GM12878 (cell line): ENCODE measurements at regions not wholly inside any gene's neighbourhood (a gene's known extent, or its start where the extent isn't known, plus 50 kb on each side); places are given as distances from the start of the nearest gene placed in this dataset.

ENCODE experiments used
- ATAC-seq: fragments of 200-7000 bp; cut with Tn5 transposase; 3 replicates; pipeline ENCODE4 v1.9.1; 2020; ENCODE audit warnings: mild to moderate bottlenecking, moderate library complexity
- BruUV-seq: library from RNA; stranded (reverse); fragments of 400-500 nt; replicated peaks from 2 replicates; lab custom pipeline; 2021; lab: Mats Ljungman, UMichigan
- CTCF ChIA-PET: fragments of 300-600 bp; sonication (Branson Sonifier 250); formaldehyde crosslinking; extraction: SDS; loops from one replicate; lab custom pipeline; 2021; ENCODE audit warnings: inconsistent platforms; lab: Yijun Ruan, JAX
- POLR2A ChIA-PET: fragments of 350-600 bp; formaldehyde crosslinking; extraction: SDS; loops from one replicate; lab custom pipeline; 2021; ENCODE audit warnings: inconsistent platforms; lab: Charles Lee
- RAD21 ChIA-PET: fragments of 300-600 bp; sonication (Branson Sonifier 250); formaldehyde crosslinking; loops from one replicate; lab custom pipeline; 2023; ENCODE audit warnings: antibody characterized with exemption; ENCODE audit not compliant: unreplicated experiment; lab: Charles Lee
- SMC1A ChIA-PET: fragments of 300-600 bp; sonication (Branson Sonifier 250); formaldehyde crosslinking; loops from one replicate; lab custom pipeline; 2023; ENCODE audit not compliant: unreplicated experiment, uncharacterized antibody; lab: Charles Lee
- DNase-seq: peaks from one replicate; pipeline ENCODE4 v3.0.0-alpha.2; 2011; ENCODE audit warnings: low read depth, low spot score
- FAIRE-seq: peaks from 3 replicates; lab custom pipeline; 2011; peaks lifted over from hg19 to GRCh38; lab: Jason Lieb, UNC
- H2AFZ ChIP-seq: 2 replicates; pipeline ENCODE4 v1.6.0; 2011; ENCODE audit warnings: low read depth, low read length, control low read depth; ENCODE audit not compliant: control insufficient read depth
- H3K27ac ChIP-seq: 2 replicates; pipeline ENCODE4 v1.5.1; 2011; ENCODE audit warnings: control low read depth; ENCODE audit not compliant: control insufficient read depth, insufficient read depth
- H3K27me3 ChIP-seq, 2 experiments: replicated peaks in 1 of 2; 2 replicates each; pipeline versions ENCODE4 v1.6.0 to v1.6.1; 2011; ENCODE audit warnings: low read length in 1 of 2; ENCODE audit not compliant: control insufficient read depth in 2 of 2, insufficient read depth in 2 of 2
- H3K36me3 ChIP-seq, 2 experiments: 2 replicates each; pipeline ENCODE4 v1.5.1; 2011; ENCODE audit warnings: low read length in 1 of 2; ENCODE audit not compliant: control insufficient read depth in 2 of 2, insufficient read depth in 2 of 2
- H3K4me1 ChIP-seq: 2 replicates; pipeline ENCODE4 v1.6.1; 2011; ENCODE audit warnings: mild to moderate bottlenecking, low read length, moderate library complexity, mixed read lengths; ENCODE audit not compliant: control insufficient read depth, insufficient read depth
- H3K4me2 ChIP-seq: 2 replicates; pipeline ENCODE4 v1.6.0; 2011; ENCODE audit warnings: control low read depth; ENCODE audit not compliant: control insufficient read depth, insufficient read depth
- H3K4me3 ChIP-seq: fragments of 200-600 bp; sonication (generic); 2 replicates; pipeline ENCODE4 v1.5.1; 2016
- H3K79me2 ChIP-seq: 2 replicates; pipeline ENCODE4 v1.6.0; 2011; ENCODE audit warnings: low read length; ENCODE audit not compliant: control insufficient read depth, insufficient read depth
- H3K9ac ChIP-seq: 2 replicates; pipeline ENCODE4 v1.8.0; 2011; ENCODE audit warnings: low read length, control low read depth, mixed read lengths; ENCODE audit not compliant: control insufficient read depth, insufficient read depth
- H3K9me3 ChIP-seq: replicated peaks from 3 replicates; pipeline ENCODE4 v1.5.1; 2011; ENCODE audit warnings: mild to moderate bottlenecking, low read length; ENCODE audit not compliant: control insufficient read depth, insufficient read depth
- H4K20me1 ChIP-seq: 2 replicates; pipeline ENCODE4 v1.6.0; 2011; ENCODE audit not compliant: control insufficient read depth, insufficient read depth
- CREM ChIP-seq: IDR thresholded peaks from 2 replicates; pipeline ENCODE4 v1.6.1; 2014; ENCODE audit warnings: antibody characterized with exemption, low read depth
- HCFC1 ChIP-seq: fragments of 150-350 bp; IDR thresholded peaks from 2 replicates; pipeline ENCODE4 v1.6.1; 2014; ENCODE audit warnings: low read length
- HDAC6 ChIP-seq: fragments of 200-600 bp; sonication (generic); IDR thresholded peaks from one replicate; pipeline ENCODE4 v1.8.0; 2017; ENCODE audit warnings: antibody characterized with exemption; ENCODE audit not compliant: unreplicated experiment
- HDGF ChIP-seq: fragments of 450-650 bp; IDR thresholded peaks from 2 replicates; pipeline ENCODE4 v1.6.1; 2016; ENCODE audit warnings: antibody characterized with exemption
- MYB ChIP-seq: fragments of 150-350 bp; IDR thresholded peaks from 2 replicates; pipeline ENCODE4 v1.6.1; 2014; ENCODE audit warnings: mild to moderate bottlenecking, low read depth, low read length, borderline replicate concordance
- NRF1 ChIP-seq: conservative IDR thresholded peaks from 2 replicates; pipeline ENCODE4 v1.6.1; 2011; ENCODE audit warnings: mild to moderate bottlenecking, low read depth, low read length, improper control_type of control experiment
- PAX8 ChIP-seq: fragments of 450-650 bp; IDR thresholded peaks from 2 replicates; pipeline ENCODE4 v1.6.1; 2017; ENCODE audit warnings: mild to moderate bottlenecking, moderate library complexity
- SIN3A ChIP-seq: IDR thresholded peaks from 2 replicates; pipeline ENCODE4 v1.6.1; 2012; ENCODE audit warnings: low read depth, low read length, improper control_type of control experiment
- TCF7 ChIP-seq: IDR thresholded peaks from 2 replicates; pipeline ENCODE4 v1.6.1; 2014; ENCODE audit warnings: antibody characterized with exemption, borderline replicate concordance
- WGBS: methylation state at CpG from one replicate; pipeline ENCODE4 v1.1.6; 2016; ENCODE audit warnings: low lambda C conversion rate; ENCODE audit not compliant: insufficient replicate concordance, insufficient coverage; ENCODE audit errors: missing lambda C conversion rate; 5-methylcytosine and 5-hydroxymethylcytosine counted together
- in situ Hi-C: fragments of 300-500 bp; cut with MboI; formaldehyde crosslinking; loops from 9 replicates; pipeline ENCODE4 v1.14.3; 2018; ENCODE audit warnings: mixed read lengths
- intact Hi-C: fragments of 100-400 bp; cut with micrococcal nuclease; formaldehyde crosslinking; loops from one replicate; pipeline ENCODE4 v1.14.2; 2022; ENCODE audit not compliant: unreplicated experiment
- TF ChIP-seq, protein P1 (sequence below): fragments of 450-650 bp; IDR thresholded peaks from 2 replicates; pipeline ENCODE4 v1.6.1; 2017; ENCODE audit warnings: antibody characterized with exemption, mild to moderate bottlenecking, moderate library complexity
- TF ChIP-seq, protein P2 (sequence below): fragments of 450-650 bp; formaldehyde crosslinking; IDR thresholded peaks from 2 replicates; pipeline ENCODE4 v1.4.0; 2020; ENCODE audit warnings: mild to moderate bottlenecking, moderate library complexity
- TF ChIP-seq, protein P3 (sequence below): fragments of 450-650 bp; IDR thresholded peaks from 2 replicates; pipeline ENCODE4 v1.6.1; 2018; ENCODE audit warnings: mild to moderate bottlenecking, low read depth, moderate library complexity; ENCODE audit not compliant: partially characterized antibody

DNA sequence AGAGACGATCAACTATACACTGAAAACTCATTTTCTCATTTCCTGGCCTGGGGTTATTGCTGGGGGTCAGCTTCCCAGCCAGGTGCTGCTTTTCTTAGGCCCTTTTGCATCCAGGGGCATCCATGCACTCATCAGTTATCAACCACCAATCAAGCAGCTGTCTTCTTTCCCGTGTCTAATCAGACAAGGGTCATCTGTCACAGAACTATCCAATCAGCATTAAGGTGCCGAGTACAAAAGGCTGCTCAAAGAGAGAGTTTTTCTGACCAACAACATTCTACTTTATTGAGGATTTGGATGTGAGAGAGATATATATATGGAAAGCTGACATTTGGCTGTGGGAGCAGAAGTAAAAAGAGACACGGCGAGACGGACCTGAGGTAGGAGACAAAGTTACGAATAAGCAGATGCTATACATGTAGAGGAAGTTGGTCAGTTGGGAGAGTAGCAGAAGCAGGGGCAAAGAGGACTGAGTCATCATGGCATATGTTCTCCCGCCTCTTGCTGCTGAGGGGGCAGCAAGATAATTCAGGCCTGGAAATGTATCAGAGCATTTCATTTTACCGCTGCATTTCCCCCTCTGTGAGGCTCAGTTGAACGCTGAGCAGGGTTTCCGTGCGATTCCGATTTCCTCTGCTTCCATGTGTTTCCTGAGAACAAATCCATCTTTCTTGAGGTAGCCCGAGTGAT, 129.3 kb downstream of the NUP35 start:
- H3K27me3 ChIP-seq = no peaks in the 10 kb centered on the region
- H3K4me1 ChIP-seq = no peaks in the 10 kb centered on the region
- no peaks in the 10 kb centered on the region for H3K36me3 ChIP-seq
- in situ Hi-C loops (no loop called here), intact Hi-C loops (no loop called here)
- ChIA-PET RAD21 (no interaction called here), CTCF (no interaction called here), SMC1A (no interaction called here), POLR2A (interaction anchor here (0.5 kb wide), 1 partner anchor 730 kb away, joined by 3 read pairs; no protein-coding TSS in a partner anchor)
- no peaks in the 10 kb centered on the region for H4K20me1 ChIP-seq
- H3K9me3 ChIP-seq = no peaks in the 10 kb centered on the region
- H3K27ac ChIP-seq = no peak overlapping the region
- H3K79me2 ChIP-seq = no peaks in the 10 kb centered on the region
- TF ChIP-seq, protein P1, sequence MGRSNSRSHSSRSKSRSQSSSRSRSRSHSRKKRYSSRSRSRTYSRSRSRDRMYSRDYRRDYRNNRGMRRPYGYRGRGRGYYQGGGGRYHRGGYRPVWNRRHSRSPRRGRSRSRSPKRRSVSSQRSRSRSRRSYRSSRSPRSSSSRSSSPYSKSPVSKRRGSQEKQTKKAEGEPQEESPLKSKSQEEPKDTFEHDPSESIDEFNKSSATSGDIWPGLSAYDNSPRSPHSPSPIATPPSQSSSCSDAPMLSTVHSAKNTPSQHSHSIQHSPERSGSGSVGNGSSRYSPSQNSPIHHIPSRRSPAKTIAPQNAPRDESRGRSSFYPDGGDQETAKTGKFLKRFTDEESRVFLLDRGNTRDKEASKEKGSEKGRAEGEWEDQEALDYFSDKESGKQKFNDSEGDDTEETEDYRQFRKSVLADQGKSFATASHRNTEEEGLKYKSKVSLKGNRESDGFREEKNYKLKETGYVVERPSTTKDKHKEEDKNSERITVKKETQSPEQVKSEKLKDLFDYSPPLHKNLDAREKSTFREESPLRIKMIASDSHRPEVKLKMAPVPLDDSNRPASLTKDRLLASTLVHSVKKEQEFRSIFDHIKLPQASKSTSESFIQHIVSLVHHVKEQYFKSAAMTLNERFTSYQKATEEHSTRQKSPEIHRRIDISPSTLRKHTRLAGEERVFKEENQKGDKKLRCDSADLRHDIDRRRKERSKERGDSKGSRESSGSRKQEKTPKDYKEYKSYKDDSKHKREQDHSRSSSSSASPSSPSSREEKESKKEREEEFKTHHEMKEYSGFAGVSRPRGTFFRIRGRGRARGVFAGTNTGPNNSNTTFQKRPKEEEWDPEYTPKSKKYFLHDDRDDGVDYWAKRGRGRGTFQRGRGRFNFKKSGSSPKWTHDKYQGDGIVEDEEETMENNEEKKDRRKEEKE = no peak
- TF ChIP-seq TCF7 (no peak), HDGF (no peak), SIN3A (no peak), PAX8 (no peak), HCFC1 (no peak), CREM (no peak), NRF1 (no peak), MYB (no peak), HDAC6 (no peak)
- TF ChIP-seq, protein P2, sequence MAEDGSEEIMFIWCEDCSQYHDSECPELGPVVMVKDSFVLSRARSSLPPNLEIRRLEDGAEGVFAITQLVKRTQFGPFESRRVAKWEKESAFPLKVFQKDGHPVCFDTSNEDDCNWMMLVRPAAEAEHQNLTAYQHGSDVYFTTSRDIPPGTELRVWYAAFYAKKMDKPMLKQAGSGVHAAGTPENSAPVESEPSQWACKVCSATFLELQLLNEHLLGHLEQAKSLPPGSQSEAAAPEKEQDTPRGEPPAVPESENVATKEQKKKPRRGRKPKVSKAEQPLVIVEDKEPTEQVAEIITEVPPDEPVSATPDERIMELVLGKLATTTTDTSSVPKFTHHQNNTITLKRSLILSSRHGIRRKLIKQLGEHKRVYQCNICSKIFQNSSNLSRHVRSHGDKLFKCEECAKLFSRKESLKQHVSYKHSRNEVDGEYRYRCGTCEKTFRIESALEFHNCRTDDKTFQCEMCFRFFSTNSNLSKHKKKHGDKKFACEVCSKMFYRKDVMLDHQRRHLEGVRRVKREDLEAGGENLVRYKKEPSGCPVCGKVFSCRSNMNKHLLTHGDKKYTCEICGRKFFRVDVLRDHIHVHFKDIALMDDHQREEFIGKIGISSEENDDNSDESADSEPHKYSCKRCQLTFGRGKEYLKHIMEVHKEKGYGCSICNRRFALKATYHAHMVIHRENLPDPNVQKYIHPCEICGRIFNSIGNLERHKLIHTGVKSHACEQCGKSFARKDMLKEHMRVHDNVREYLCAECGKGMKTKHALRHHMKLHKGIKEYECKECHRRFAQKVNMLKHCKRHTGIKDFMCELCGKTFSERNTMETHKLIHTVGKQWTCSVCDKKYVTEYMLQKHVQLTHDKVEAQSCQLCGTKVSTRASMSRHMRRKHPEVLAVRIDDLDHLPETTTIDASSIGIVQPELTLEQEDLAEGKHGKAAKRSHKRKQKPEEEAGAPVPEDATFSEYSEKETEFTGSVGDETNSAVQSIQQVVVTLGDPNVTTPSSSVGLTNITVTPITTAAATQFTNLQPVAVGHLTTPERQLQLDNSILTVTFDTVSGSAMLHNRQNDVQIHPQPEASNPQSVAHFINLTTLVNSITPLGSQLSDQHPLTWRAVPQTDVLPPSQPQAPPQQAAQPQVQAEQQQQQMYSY (CRISPR knock-in tag) = no peak
- TF ChIP-seq, protein P3, sequence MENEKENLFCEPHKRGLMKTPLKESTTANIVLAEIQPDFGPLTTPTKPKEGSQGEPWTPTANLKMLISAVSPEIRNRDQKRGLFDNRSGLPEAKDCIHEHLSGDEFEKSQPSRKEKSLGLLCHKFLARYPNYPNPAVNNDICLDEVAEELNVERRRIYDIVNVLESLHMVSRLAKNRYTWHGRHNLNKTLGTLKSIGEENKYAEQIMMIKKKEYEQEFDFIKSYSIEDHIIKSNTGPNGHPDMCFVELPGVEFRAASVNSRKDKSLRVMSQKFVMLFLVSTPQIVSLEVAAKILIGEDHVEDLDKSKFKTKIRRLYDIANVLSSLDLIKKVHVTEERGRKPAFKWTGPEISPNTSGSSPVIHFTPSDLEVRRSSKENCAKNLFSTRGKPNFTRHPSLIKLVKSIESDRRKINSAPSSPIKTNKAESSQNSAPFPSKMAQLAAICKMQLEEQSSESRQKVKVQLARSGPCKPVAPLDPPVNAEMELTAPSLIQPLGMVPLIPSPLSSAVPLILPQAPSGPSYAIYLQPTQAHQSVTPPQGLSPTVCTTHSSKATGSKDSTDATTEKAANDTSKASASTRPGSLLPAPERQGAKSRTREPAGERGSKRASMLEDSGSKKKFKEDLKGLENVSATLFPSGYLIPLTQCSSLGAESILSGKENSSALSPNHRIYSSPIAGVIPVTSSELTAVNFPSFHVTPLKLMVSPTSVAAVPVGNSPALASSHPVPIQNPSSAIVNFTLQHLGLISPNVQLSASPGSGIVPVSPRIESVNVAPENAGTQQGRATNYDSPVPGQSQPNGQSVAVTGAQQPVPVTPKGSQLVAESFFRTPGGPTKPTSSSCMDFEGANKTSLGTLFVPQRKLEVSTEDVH = no peak
- WGBS = 75% methylated on average over 14 of the region's 14 CpGs
- no peak overlapping the region for H3K4me3 ChIP-seq
- no peak for DNase-seq
- FAIRE-seq = no peak
- no TSS peak for BruUV-seq
- no peak overlapping the region for H2AFZ ChIP-seq
- no peak overlapping the region for H3K9ac ChIP-seq
- no peak overlapping the region for H3K4me2 ChIP-seq
- no peak for ATAC-seq
